NCI-H345 treated with DMSO at 0.1 percent for 48 hours (cell line): ENCODE measurements at regions not wholly inside any gene's neighbourhood (a gene's known extent, or its start where the extent isn't known, plus 50 kb on each side); places are given as distances from the start of the nearest gene placed in this dataset.

Source experiments
- DNase-seq: peaks from one replicate; lab custom pipeline; 2025; ENCODE audit not compliant: unreplicated experiment; lab: John Stamatoyannopoulos, UW

- no peak for DNase-seq
Measured at GRCh38 chr1:221832617-221833016, 90.7 kb upstream of the DUSP10 start.

DNA sequence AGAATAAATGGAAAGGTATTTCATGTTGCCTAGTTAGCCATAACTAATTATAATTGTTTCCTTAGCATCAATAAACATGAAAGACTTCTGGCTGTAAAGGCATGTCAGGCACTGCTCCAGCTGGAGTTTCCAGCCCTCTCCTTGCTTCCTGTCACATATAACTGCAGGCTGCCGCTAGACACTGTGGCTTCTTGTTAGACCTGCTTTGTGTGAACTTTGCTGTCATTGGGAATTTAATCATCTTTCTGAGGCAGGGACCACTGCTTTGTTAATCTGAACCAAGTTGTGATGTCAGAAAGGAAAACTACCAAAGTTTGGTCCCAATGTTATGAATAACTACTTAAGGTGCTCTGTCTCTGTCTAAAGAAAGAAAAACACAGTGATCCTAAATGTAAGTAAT, 90.3 kb upstream of the DUSP10 start:
- DNase-seq = no peak

- DNase-seq = no peak
Measured at GRCh38 chr1:221829327-221830015, 87.6 kb upstream of the DUSP10 start.

- no peak for DNase-seq
Measured at GRCh38 chr1:221827307-221827642, 85.4 kb upstream of the DUSP10 start.

DNA sequence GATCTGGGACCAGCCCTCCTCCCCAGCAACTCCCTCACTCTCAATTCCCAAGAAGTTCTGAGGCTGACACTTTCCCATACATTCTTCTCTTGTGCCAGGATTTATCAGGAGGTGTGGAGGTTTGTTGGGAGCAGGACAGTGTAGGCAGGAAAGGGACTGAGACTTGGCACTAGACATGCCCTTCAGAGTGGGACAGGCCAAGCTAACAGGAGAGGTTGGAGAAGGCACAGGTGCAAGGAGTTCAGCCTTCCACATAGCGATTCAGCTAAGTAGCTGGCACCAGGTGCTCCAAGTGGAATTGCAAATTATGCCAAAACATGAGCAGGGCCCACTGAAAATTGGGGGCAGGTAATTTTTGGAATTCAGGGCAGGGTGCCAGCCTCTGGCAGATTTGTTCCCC, 83.0 kb upstream of the DUSP10 start:
- no peak for DNase-seq

DNA sequence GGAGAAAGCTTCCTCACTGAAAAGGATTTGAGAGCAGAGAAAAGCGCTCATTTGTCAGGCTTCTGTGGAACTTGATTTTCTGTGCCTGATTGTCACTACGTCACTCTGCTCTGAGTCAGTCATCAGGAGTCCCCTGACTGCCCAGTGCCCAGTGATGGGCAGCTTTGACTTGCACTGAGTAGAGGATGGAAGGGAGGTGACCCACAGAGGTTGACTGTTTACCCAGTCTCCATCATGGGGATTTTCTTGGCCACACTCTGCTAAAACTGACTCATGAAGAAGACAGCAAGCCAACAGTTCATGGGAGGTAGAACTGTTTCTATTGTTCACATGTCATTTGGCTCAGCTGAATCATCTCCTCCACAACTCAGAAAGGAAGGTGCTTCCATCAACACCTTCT, 82.1 kb upstream of the DUSP10 start:
- no peak for DNase-seq

- DNase-seq = no peak
Measured at GRCh38 chr1:221823561-221823960, 81.7 kb upstream of the DUSP10 start.

GRCh38 chr1:221823149-221823548, 81.3 kb upstream of the DUSP10 start:
- no peak for DNase-seq

DNA sequence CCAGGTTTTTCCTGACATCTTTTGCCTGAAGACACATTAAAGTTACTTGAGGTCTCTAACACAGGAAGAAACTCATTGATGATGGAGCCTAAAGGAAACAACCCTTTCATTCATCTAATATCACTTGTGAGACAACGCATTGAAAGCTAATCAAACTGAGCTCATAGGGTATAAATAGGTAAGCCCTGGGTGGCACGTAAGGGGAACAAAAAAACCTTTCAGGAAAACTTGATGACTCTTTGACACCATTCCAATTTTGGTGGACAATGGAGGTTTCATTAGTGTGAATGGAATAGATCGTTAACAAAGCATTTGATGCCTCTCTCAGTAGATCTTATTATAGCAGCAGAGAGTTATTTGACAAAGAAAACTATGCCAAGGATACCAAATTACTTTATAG, 80.7 kb upstream of the DUSP10 start:
- no peak for DNase-seq

- no peak for DNase-seq
Measured at GRCh38 chr1:221816899-221817298, 75.0 kb upstream of the DUSP10 start.

- DNase-seq = no peak
Measured at GRCh38 chr1:221815660-221816059, 73.8 kb upstream of the DUSP10 start.

GRCh38 chr1:221813887-221814286, 72.0 kb upstream of the DUSP10 start:
- DNase-seq = peak; percentile 43

DNA sequence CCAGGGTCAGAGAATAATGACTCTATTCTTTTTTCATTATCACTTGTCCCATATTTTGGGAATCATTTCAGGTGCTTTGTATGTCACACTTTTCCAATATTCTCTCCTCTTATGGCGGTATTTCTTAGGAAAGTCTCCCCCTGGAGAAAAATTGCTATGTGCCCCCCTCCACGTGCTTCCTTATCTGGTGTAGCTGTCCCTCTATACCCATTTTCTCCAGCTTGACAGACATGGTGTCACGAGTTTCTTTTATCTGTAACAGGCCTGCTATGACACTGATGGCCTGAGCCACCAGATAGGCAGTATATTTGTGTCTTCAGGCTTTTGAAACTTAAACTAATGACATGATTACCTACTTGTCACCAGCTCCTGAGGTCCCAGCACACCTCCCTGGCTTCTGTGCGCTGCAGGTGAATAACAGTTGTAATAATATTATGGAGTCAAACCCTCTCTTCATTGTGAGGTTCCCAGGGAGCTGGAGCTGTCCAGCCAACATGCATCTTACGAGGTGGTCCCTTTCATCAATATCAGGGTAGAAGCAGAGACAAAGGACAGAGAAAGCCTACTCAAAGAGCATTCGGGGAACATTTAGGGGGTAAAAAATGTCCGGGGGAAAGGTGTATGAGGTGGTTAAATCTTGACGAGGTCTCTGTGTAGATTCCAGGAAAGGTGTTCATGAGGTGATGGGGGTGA, 71.2 kb upstream of the DUSP10 start:
- DNase-seq = no peak

DNA sequence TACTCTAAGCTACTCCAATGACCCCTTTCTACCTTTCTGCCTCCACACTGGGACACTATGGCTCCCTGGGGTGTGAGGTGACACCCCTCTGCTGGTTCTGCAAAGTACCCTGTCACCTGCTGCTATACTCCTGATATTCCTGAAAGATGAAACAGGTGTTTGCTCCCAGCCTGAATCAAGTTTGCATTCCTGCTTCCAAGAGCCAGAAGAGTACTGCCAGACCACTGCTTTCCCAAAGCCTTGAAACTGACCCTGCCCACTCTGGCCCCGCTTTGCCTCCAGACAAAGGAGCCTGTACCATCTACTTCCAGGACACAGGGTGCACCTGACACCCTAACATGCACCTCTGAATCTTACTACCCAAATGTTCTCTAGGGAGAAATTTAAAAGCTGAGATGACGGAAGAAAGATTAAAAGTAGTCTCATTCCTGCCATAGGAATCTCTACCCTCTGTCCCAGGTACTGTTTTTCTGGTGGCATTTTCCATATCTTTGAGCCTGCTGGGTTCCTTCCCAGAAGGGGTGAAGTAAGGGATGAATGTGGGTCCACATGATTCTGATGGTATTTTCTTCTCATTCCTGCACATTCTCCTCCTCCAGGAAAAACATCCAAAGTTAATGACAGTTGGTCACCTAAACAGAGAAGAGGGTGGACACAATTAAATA, 70.3 kb upstream of the DUSP10 start:
- no peak for DNase-seq

GRCh38 chr1:221810406-221810805, 68.5 kb upstream of the DUSP10 start:
- no peak for DNase-seq

- no peak for DNase-seq
Measured at GRCh38 chr1:221809091-221810029, 67.5 kb upstream of the DUSP10 start.

DNA sequence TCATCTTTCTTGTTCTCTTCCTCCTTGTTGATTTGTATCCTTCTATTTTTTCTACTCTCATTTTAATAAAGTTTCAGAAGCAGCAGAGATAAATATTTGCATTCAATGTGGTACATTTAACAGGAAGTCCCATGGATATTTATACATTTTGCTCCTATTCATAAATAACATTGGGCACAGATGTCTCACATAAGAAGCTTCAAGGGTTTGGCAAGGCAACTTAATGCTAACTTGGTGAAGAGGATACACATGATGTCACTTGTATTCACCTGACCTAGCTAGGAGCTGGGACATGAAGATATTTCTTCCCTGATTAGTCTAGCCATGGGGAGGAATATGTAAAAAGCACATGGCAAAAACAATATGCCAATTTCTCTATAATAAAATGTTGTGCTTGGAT, 65.1 kb upstream of the DUSP10 start:
- DNase-seq = no peak

DNA sequence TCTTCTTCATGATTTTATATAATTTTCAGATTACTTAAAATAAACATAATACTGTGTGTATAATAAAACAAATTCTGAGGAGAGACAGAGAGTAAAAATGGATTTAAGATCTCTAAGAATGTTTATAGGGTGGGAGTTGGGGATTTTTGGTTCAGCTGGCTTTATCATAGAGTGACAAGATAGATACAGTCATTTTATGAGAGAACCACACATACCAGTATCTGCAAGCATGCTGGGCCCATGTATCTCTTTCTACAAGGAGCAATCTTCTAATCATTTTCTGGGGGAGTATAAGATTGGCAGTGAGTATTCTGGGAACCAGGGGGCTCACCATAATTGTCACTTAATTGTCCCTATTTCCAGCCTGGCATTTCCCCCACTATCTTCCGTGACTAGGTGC, 64.3 kb upstream of the DUSP10 start:
- DNase-seq = no peak

GRCh38 chr1:221805121-221805520, 63.2 kb upstream of the DUSP10 start:
- DNase-seq = no peak

GRCh38 chr1:221804303-221804702, 62.4 kb upstream of the DUSP10 start:
- no peak for DNase-seq

DNA sequence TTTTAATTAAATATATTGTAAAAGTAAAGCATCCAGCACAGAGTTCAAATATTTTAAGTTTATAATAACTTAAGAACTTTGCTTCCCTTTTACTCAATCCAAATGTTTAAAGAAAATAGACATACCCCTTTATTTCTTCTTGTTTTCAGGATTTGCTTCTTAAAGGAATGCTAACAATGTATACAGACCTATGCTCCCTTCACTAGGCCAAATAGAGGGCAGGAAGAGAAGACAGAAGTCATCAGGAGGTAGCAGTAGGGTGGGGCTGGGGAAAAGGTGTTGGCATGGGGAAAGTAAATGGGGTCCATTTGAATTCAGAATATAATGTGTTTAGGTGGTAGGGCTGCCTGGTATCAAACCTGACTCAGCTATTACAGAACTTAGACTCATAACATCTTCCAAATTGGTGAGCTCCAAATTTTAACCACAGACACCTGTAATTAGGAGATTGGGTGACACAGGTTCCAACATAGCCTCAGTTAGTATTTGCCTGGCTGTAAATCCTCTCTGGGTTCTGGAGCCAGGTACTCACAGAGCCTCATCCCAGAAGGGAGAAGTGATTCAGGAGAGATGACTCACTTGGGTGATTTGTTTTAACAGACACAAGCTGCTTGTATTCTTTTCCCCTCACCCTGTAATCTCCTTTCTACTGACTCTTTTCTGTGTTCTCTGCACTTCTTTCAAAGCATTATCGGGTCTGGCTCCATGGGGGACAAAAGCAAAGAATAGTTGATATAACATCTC, 60.1 kb upstream of the DUSP10 start:
- DNase-seq = no peak
